ENCODE measurements at regions not wholly inside any gene's neighbourhood (a gene's known extent, or its start where the extent isn't known, plus 50 kb on each side); places are given as distances from the start of the nearest gene placed in this dataset.

- Histone ChIP-seq H3K27me3 (ENCODE audit: insufficient read depth, low read length) (no peaks in the 10 kb centered on the region), H3K4me3 (ENCODE audit: low read length) (no peak overlapping the region), H3K9me3 (ENCODE audit: low read length) (no peaks in the 10 kb centered on the region), H3K36me3 (ENCODE audit: insufficient read depth, low read length) (no peaks in the 10 kb centered on the region), H3K4me1 (ENCODE audit: insufficient read depth, low read length) (no peaks in the 10 kb centered on the region), H2AFZ (ENCODE audit: low read depth, low read length) (no peak overlapping the region)
Observed at GRCh38 chr9:116095403-116095802, 58.2 kb upstream of the PAPPA start.

GRCh38 chr9:116096046-116096445, 57.5 kb upstream of the PAPPA start:
- Histone ChIP-seq H2AFZ (ENCODE audit: low read depth, low read length) (no peak overlapping the region), H3K4me1 (ENCODE audit: insufficient read depth, low read length) (no peaks in the 10 kb centered on the region), H3K36me3 (ENCODE audit: insufficient read depth, low read length) (no peaks in the 10 kb centered on the region), H3K9me3 (ENCODE audit: low read length) (no peaks in the 10 kb centered on the region), H3K27me3 (ENCODE audit: insufficient read depth, low read length) (no peaks in the 10 kb centered on the region), H3K4me3 (ENCODE audit: low read length) (no peak overlapping the region)

- Histone ChIP-seq H3K4me3 (ENCODE audit: low read length) (no peak overlapping the region), H3K36me3 (ENCODE audit: insufficient read depth, low read length) (no peaks in the 10 kb centered on the region), H3K27me3 (ENCODE audit: insufficient read depth, low read length) (no peaks in the 10 kb centered on the region), H3K9me3 (ENCODE audit: low read length) (no peaks in the 10 kb centered on the region), H2AFZ (ENCODE audit: low read depth, low read length) (no peak overlapping the region), H3K4me1 (ENCODE audit: insufficient read depth, low read length) (no peaks in the 10 kb centered on the region)
Observed at GRCh38 chr9:116096853-116097252, 56.7 kb upstream of the PAPPA start.

GRCh38 chr9:116098476-116098875, 55.1 kb upstream of the PAPPA start:
- Histone ChIP-seq H3K9me3 (ENCODE audit: low read length) (no peaks in the 10 kb centered on the region), H3K27me3 (ENCODE audit: insufficient read depth, low read length) (no peaks in the 10 kb centered on the region), H3K4me3 (ENCODE audit: low read length) (no peak overlapping the region), H3K4me1 (ENCODE audit: insufficient read depth, low read length) (no peaks in the 10 kb centered on the region), H3K36me3 (ENCODE audit: insufficient read depth, low read length) (no peaks in the 10 kb centered on the region), H2AFZ (ENCODE audit: low read depth, low read length) (no peak overlapping the region)

- no peaks in the 10 kb centered on the region for H3K9me3 ChIP-seq (ENCODE audit: low read length)
- no peaks in the 10 kb centered on the region for H3K4me1 ChIP-seq (ENCODE audit: insufficient read depth, low read length)
- no peaks in the 10 kb centered on the region for H3K27me3 ChIP-seq (ENCODE audit: insufficient read depth, low read length)
- H3K4me3 ChIP-seq (ENCODE audit: low read length): no peak overlapping the region
- no peaks in the 10 kb centered on the region for H3K36me3 ChIP-seq (ENCODE audit: insufficient read depth, low read length)
- H2AFZ ChIP-seq (ENCODE audit: low read depth, low read length): no peak overlapping the region
Observed at GRCh38 chr9:116099821-116100220, 53.8 kb upstream of the PAPPA start.

- H2AFZ ChIP-seq (ENCODE audit: low read depth, low read length): no peak overlapping the region
- H3K27me3 ChIP-seq (ENCODE audit: insufficient read depth, low read length): no peaks in the 10 kb centered on the region
- no peaks in the 10 kb centered on the region for H3K36me3 ChIP-seq (ENCODE audit: insufficient read depth, low read length)
- H3K4me3 ChIP-seq (ENCODE audit: low read length): no peak overlapping the region
- no peaks in the 10 kb centered on the region for H3K9me3 ChIP-seq (ENCODE audit: low read length)
- no peaks in the 10 kb centered on the region for H3K4me1 ChIP-seq (ENCODE audit: insufficient read depth, low read length)
Observed at GRCh38 chr9:116100711-116101121, 52.9 kb upstream of the PAPPA start.

- no peaks in the 10 kb centered on the region for H3K27me3 ChIP-seq (ENCODE audit: insufficient read depth, low read length)
- H2AFZ ChIP-seq (ENCODE audit: low read depth, low read length): no peak overlapping the region
- H3K4me3 ChIP-seq (ENCODE audit: low read length): no peak overlapping the region
- no peaks in the 10 kb centered on the region for H3K9me3 ChIP-seq (ENCODE audit: low read length)
- no peaks in the 10 kb centered on the region for H3K4me1 ChIP-seq (ENCODE audit: insufficient read depth, low read length)
- H3K36me3 ChIP-seq (ENCODE audit: insufficient read depth, low read length): no peaks in the 10 kb centered on the region
Observed at GRCh38 chr9:116101516-116101915, 52.1 kb upstream of the PAPPA start.

- no peaks in the 10 kb centered on the region for H3K27me3 ChIP-seq (ENCODE audit: insufficient read depth, low read length)
- H3K9me3 ChIP-seq (ENCODE audit: low read length): no peaks in the 10 kb centered on the region
- no peak overlapping the region for H3K4me3 ChIP-seq (ENCODE audit: low read length)
- H2AFZ ChIP-seq (ENCODE audit: low read depth, low read length): no peak overlapping the region
- no peaks in the 10 kb centered on the region for H3K36me3 ChIP-seq (ENCODE audit: insufficient read depth, low read length)
- no peaks in the 10 kb centered on the region for H3K4me1 ChIP-seq (ENCODE audit: insufficient read depth, low read length)
Observed at GRCh38 chr9:116102596-116102995, 51.0 kb upstream of the PAPPA start.

Data from neuron (in vitro differentiated cells).